ENCODE measurements at regions not wholly inside any gene's neighbourhood (a gene's known extent, or its start where the extent isn't known, plus 50 kb on each side); places are given as distances from the start of the nearest gene placed in this dataset.
"Not testable (repeated sequence)": the region's sequence is repeated elsewhere in the genome, so short reads cannot be mapped to it uniquely, and the experiment has no call there.

DNA sequence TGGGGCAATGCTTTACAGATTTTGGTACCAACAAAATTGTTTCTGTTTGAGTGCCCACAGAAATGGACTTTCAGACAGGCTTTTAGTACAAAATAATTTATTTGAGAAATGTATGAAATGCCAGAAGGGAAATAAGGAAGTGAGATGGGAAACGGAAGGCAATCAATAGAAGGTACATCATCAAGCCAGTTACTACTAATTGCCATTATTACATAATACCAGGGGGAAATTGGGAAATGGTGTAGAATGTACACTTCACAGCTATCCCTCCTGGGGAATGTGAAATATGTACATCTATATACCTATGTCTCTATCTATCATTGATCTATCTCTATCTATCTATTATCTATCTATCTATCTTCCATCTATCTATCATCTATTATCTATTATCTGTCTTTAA lies 264.6 kb upstream of the B3GALT2 start:
- H3K27me3 ChIP-seq (ENCODE audit: low read depth, low read length): no peaks in the 10 kb centered on the region
- no peaks in the 10 kb centered on the region for H3K4me1 ChIP-seq (ENCODE audit: control insufficient read depth in 1 of 2, insufficient read depth in 2 of 2, low read length in 2 of 2)
- no peaks in the 10 kb centered on the region for H3K9me3 ChIP-seq (ENCODE audit: control insufficient read depth in 1 of 2, low read length in 2 of 2)
- H3K4me3 ChIP-seq (ENCODE audit: low read depth in 1 of 2, low read length in 2 of 2): no peak overlapping the region
- H3K36me3 ChIP-seq (ENCODE audit: control insufficient read depth in 1 of 2, insufficient read depth in 2 of 2, low read length in 2 of 2): no peaks in the 10 kb centered on the region
- no peak overlapping the region for H3K27ac ChIP-seq (ENCODE audit: low read length)

DNA sequence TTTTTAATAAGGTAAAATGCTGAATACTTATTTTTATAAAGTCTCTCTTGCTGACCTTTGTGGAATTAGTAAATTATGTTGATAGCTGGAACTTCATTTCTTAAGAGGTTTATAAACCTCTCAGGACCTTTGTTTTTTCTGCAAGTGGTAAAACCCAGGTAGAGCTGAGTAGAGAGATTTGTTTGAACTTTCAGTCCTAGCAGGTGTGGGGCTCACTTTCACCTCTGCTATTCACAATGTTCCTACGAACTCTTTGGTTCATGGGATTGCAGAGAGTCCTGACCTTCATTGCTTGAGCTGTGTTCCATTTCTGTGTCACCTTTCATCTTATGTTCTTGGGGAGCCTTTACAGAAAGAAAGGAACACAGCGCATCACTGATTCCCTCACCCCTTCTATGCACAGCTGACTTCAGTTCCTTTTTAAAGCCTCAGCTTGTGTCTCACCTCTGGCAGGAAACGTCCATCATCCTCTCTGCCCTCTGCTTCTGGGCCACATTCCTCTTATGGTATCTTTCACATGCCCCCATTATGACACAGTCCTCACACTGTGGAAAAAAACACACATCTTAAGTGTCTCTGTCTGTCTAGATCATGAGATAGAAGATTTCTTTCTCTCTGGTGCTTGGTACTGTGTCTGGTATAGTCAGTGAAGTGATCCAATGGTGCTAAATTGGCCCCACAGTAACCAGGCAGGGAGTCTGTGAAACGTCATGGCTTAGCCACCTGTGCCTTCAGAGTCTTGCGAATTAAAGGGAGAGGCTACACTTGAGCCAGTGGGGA lies 262.5 kb upstream of the B3GALT2 start:
- Histone ChIP-seq H3K27ac (ENCODE audit: low read length) (no peak overlapping the region), H3K9me3 (ENCODE audit: control insufficient read depth in 1 of 2, low read length in 2 of 2) (no peaks in the 10 kb centered on the region), H3K4me1 (ENCODE audit: control insufficient read depth in 1 of 2, insufficient read depth in 2 of 2, low read length in 2 of 2) (no peaks in the 10 kb centered on the region), H3K27me3 (ENCODE audit: low read depth, low read length) (no peaks in the 10 kb centered on the region), H3K36me3 (ENCODE audit: control insufficient read depth in 1 of 2, insufficient read depth in 2 of 2, low read length in 2 of 2) (no peaks in the 10 kb centered on the region), H3K4me3 (ENCODE audit: low read depth in 1 of 2, low read length in 2 of 2) (no peak overlapping the region)

DNA sequence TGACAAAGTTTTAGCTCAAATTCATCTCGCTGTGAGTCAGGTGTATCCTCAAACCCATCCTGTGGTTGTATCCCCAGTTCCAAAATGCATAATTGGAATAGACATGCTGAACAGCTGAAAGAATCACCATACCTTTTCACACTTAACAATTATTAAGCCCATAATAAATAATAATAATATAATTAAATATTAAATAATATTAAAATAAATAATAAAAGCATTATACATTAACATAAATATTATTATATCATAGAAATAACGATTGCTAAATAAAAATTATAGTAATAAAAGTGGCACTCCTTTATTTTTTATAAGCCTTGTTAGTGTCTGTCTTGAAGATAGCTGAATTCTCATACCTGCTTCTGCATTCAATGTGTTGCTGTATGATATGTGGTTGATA lies 257.5 kb upstream of the B3GALT2 start:
- Histone ChIP-seq H3K4me3 (ENCODE audit: low read depth in 1 of 2, low read length in 2 of 2) (no peak overlapping the region), H3K9me3 (ENCODE audit: control insufficient read depth in 1 of 2, low read length in 2 of 2) (peaks cover 0 to 8% of the 10 kb centered on the region in 2 donors), H3K27ac (ENCODE audit: low read length) (no peak overlapping the region), H3K4me1 (ENCODE audit: control insufficient read depth in 1 of 2, insufficient read depth in 2 of 2, low read length in 2 of 2) (no peaks in the 10 kb centered on the region), H3K36me3 (ENCODE audit: control insufficient read depth in 1 of 2, insufficient read depth in 2 of 2, low read length in 2 of 2) (no peaks in the 10 kb centered on the region), H3K27me3 (ENCODE audit: low read depth, low read length) (no peaks in the 10 kb centered on the region)

DNA sequence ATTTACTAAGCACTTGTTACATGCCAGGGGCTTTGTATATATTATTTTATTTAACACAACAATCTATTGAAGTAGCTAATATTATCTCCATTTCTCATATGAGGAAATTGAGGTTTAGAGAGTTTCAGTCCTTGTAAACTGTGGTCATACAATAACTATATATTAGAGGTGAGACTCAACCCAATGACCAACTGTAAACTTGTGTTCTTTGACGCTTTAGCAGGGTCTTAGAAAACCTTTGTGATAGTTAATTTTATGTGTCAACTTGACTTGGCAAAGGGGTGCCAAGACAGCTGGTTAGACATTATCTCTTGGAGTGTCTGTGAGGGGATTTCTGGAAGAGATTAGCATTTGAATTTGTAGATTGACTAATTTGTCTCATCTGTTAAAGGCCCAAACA lies 252.4 kb upstream of the B3GALT2 start:
- H3K27ac ChIP-seq (ENCODE audit: low read length): no peak overlapping the region
- no peak overlapping the region for H3K4me3 ChIP-seq (ENCODE audit: low read depth in 1 of 2, low read length in 2 of 2)
- no peaks in the 10 kb centered on the region for H3K36me3 ChIP-seq (ENCODE audit: control insufficient read depth in 1 of 2, insufficient read depth in 2 of 2, low read length in 2 of 2)
- H3K9me3 ChIP-seq (ENCODE audit: control insufficient read depth in 1 of 2, low read length in 2 of 2): peaks cover 2 to 11% of the 10 kb centered on the region in 2 donors
- no peaks in the 10 kb centered on the region for H3K27me3 ChIP-seq (ENCODE audit: low read depth, low read length)
- no peaks in the 10 kb centered on the region for H3K4me1 ChIP-seq (ENCODE audit: control insufficient read depth in 1 of 2, insufficient read depth in 2 of 2, low read length in 2 of 2)

DNA sequence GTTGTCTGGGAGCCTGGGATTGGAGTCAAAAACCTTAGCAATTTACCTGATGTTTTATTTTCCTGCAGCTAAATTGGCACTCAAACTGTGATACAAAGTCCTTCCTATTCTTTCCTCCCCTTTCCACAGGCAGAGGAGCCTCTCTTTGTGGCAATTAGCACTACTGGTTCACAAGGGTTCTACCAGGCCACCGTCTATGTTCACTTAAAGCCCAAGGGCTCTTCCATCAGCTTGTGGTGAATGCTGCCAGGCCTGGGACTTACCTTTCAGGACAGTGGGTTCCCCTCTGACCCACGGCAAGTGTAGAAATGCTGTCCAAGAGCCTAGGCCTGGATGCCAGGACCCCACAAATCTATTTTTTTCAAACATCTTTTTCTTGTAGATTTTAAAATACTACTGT lies 251.9 kb upstream of the B3GALT2 start:
- no peak overlapping the region for H3K27ac ChIP-seq (ENCODE audit: low read length)
- no peaks in the 10 kb centered on the region for H3K4me1 ChIP-seq (ENCODE audit: control insufficient read depth in 1 of 2, insufficient read depth in 2 of 2, low read length in 2 of 2)
- H3K4me3 ChIP-seq (ENCODE audit: low read depth in 1 of 2, low read length in 2 of 2): no peak overlapping the region
- no peaks in the 10 kb centered on the region for H3K36me3 ChIP-seq (ENCODE audit: control insufficient read depth in 1 of 2, insufficient read depth in 2 of 2, low read length in 2 of 2)
- H3K27me3 ChIP-seq (ENCODE audit: low read depth, low read length): no peaks in the 10 kb centered on the region
- peaks cover 3 to 15% of the 10 kb centered on the region in 2 donors for H3K9me3 ChIP-seq (ENCODE audit: control insufficient read depth in 1 of 2, low read length in 2 of 2)

DNA sequence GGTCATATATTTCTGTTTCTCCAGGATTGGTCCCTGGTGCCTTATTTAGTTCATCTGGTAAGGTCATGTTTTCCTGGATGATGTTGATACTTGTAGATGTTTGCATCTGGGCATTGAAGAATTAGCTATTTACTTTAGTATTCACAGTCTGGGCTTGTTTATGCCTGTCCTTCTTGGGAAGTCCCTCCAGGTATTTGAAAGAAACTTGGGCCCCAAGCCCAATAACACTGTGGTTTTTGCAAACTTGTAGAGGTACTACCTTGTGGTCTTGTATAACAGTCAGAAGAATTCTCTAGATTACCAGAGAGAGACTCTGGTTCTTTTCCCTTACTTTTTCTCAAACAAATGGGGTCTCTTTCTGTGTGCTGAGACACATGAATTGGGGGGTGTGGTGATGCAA lies 251.4 kb upstream of the B3GALT2 start:
- Histone ChIP-seq H3K9me3 (ENCODE audit: control insufficient read depth in 1 of 2, low read length in 2 of 2) (peaks cover 3 to 20% of the 10 kb centered on the region in 2 donors), H3K4me1 (ENCODE audit: control insufficient read depth in 1 of 2, insufficient read depth in 2 of 2, low read length in 2 of 2) (no peaks in the 10 kb centered on the region), H3K27me3 (ENCODE audit: low read depth, low read length) (no peaks in the 10 kb centered on the region), H3K27ac (ENCODE audit: low read length) (no peak overlapping the region), H3K36me3 (ENCODE audit: control insufficient read depth in 1 of 2, insufficient read depth in 2 of 2, low read length in 2 of 2) (no peaks in the 10 kb centered on the region), H3K4me3 (ENCODE audit: low read depth in 1 of 2, low read length in 2 of 2) (no peak overlapping the region)

DNA sequence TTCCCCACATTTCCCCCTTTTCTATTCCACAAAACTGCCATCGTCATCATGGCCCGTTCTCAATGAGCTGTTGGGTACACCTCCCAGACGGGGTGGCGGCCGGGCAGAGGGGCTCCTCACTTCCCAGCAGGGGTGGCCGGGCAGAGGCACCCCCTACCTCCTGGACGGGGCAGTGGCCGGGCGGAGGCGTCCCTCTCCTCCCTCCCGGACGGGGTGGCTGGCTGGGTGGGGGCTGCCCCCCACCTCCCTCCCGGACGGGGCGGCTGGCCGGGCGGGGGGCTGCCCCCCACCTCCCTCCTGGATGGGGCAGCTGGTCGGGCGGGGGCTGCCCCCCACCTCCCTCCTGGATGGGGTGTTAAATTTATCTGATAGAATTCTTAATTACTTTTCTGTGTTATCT lies 250.9 kb upstream of the B3GALT2 start:
- H3K27me3 ChIP-seq (ENCODE audit: low read depth, low read length); H3K4me1 ChIP-seq (ENCODE audit: control insufficient read depth in 1 of 2, insufficient read depth in 2 of 2, low read length in 2 of 2); H3K27ac ChIP-seq (ENCODE audit: low read length); H3K4me3 ChIP-seq (ENCODE audit: low read depth in 1 of 2, low read length in 2 of 2); H3K36me3 ChIP-seq (ENCODE audit: control insufficient read depth in 1 of 2, insufficient read depth in 2 of 2, low read length in 2 of 2): not testable (repeated sequence)
- peaks cover 3 to 20% of the 10 kb centered on the region in 2 donors for H3K9me3 ChIP-seq (ENCODE audit: control insufficient read depth in 1 of 2, low read length in 2 of 2)

DNA sequence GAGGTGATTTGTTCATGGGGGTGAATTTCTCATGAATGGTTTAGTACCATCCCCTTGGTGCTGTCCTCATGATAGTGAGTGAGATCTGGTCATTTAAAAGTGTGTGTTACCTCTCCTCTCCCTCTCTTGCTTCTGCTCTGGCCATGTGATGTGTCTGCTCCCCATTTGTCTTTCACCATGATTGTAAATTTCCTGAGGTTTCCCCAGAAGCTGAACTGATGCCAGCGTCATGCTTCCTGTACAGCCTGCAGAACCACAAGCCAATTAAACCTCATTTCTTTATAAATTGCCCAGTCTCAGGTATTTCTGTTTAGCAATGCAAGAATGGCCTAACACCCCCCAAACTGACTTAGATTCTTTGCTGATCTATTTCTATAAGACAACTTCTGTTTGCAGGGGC lies 249.4 kb upstream of the B3GALT2 start:
- Histone ChIP-seq H3K9me3 (ENCODE audit: control insufficient read depth in 1 of 2, low read length in 2 of 2) (peaks cover 3 to 20% of the 10 kb centered on the region in 2 donors), H3K36me3 (ENCODE audit: control insufficient read depth in 1 of 2, insufficient read depth in 2 of 2, low read length in 2 of 2) (no peaks in the 10 kb centered on the region), H3K4me3 (ENCODE audit: low read depth in 1 of 2, low read length in 2 of 2) (no peak overlapping the region), H3K27ac (ENCODE audit: low read length) (no peak overlapping the region), H3K4me1 (ENCODE audit: control insufficient read depth in 1 of 2, insufficient read depth in 2 of 2, low read length in 2 of 2) (no peaks in the 10 kb centered on the region), H3K27me3 (ENCODE audit: low read depth, low read length) (no peaks in the 10 kb centered on the region)

DNA sequence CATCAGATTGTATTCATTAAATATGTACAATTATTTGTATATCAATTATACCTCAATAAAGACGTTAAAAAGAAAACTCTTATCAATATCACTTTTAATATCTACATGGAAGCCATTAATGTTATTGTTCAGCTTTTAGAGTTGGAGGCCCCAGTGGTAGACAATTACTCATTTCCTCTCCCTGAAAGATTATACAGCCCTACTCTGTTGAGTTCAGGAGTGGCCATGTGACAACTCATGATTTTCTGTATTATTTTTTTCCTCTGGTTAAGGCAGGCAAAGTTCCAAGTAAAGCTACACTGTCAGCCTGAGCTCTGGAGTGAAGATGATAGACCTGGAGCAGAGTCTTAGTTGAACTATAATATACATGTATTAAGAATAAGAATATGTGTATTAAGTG lies 247.9 kb upstream of the B3GALT2 start:
- Histone ChIP-seq H3K36me3 (ENCODE audit: control insufficient read depth in 1 of 2, insufficient read depth in 2 of 2, low read length in 2 of 2) (no peaks in the 10 kb centered on the region), H3K27ac (ENCODE audit: low read length) (no peak overlapping the region), H3K27me3 (ENCODE audit: low read depth, low read length) (no peaks in the 10 kb centered on the region), H3K4me1 (ENCODE audit: control insufficient read depth in 1 of 2, insufficient read depth in 2 of 2, low read length in 2 of 2) (no peaks in the 10 kb centered on the region), H3K4me3 (ENCODE audit: low read depth in 1 of 2, low read length in 2 of 2) (no peak overlapping the region), H3K9me3 (ENCODE audit: control insufficient read depth in 1 of 2, low read length in 2 of 2) (peaks cover 3 to 12% of the 10 kb centered on the region in 2 donors)

DNA sequence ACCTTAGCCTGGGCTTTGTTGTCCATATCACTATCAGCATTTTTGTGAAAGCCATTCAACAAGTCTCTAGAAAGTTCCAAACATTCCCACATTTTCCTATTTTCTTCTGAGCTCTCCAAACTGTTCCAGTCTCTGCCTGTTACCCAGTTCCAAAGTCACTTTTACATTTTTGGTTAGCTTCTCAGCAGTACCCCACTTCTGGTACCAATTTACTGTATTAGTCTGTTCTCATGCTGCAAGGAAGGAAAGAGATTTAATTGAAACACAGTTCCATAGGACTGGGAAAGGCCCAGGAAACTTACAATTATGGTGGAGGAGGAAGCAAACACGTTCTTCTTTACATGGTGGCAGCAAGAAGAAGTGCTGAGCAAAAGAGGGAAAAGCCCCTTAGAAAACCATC lies 247.2 kb upstream of the B3GALT2 start:
- Histone ChIP-seq H3K9me3 (ENCODE audit: control insufficient read depth in 1 of 2, low read length in 2 of 2) (peaks cover 3 to 12% of the 10 kb centered on the region in 2 donors), H3K27ac (ENCODE audit: low read length) (no peak overlapping the region), H3K36me3 (ENCODE audit: control insufficient read depth in 1 of 2, insufficient read depth in 2 of 2, low read length in 2 of 2) (no peaks in the 10 kb centered on the region), H3K4me3 (ENCODE audit: low read depth in 1 of 2, low read length in 2 of 2) (no peak overlapping the region), H3K27me3 (ENCODE audit: low read depth, low read length) (no peaks in the 10 kb centered on the region), H3K4me1 (ENCODE audit: control insufficient read depth in 1 of 2, insufficient read depth in 2 of 2, low read length in 2 of 2) (no peaks in the 10 kb centered on the region)

DNA sequence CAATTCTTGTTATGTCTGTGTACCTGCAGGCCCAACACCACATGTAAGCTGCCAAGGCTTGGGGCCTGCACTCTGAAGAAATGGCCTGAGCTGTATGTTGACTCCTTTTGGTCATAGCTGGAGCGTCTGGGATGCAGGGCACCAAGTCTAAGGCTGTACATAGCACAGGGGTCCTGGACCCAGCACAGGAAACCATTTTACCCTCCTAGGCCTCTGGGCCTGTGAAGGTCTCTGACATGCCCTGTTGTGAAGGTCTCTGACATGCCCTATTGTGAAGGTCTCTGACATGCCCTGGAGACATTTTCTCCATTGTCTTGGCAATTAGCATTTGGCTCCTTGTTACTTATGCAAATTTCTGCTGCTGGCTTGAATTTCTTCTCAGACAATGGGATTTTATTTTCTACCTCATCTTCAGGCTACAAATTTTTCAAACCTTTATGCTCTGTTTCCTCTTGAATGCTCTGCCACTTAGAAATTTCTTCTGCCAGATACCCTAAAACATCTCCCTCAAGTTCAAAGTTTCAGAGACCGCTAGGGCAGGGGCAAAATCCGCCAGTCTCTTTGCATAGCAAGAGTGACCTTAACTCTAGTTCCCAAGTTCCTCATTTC lies 246.7 kb upstream of the B3GALT2 start:
- Histone ChIP-seq H3K36me3 (ENCODE audit: control insufficient read depth in 1 of 2, insufficient read depth in 2 of 2, low read length in 2 of 2) (no peaks in the 10 kb centered on the region), H3K9me3 (ENCODE audit: control insufficient read depth in 1 of 2, low read length in 2 of 2) (peaks cover 3 to 12% of the 10 kb centered on the region in 2 donors), H3K27me3 (ENCODE audit: low read depth, low read length) (no peaks in the 10 kb centered on the region), H3K27ac (ENCODE audit: low read length) (no peak overlapping the region), H3K4me3 (ENCODE audit: low read depth in 1 of 2, low read length in 2 of 2) (no peak overlapping the region), H3K4me1 (ENCODE audit: control insufficient read depth in 1 of 2, insufficient read depth in 2 of 2, low read length in 2 of 2) (no peaks in the 10 kb centered on the region)
